GM18870 (cell line): ENCODE measurements at regions not wholly inside any gene's neighbourhood (a gene's known extent, or its start where the extent isn't known, plus 50 kb on each side); places are given as distances from the start of the nearest gene placed in this dataset.

ENCODE experiments used
- ATAC-seq: cut with Tn5 transposase; IDR thresholded peaks from one replicate; pipeline ENCODE4 v1.9.1; 2021; ENCODE audit warnings: moderate library complexity; ENCODE audit not compliant: unreplicated experiment

DNA sequence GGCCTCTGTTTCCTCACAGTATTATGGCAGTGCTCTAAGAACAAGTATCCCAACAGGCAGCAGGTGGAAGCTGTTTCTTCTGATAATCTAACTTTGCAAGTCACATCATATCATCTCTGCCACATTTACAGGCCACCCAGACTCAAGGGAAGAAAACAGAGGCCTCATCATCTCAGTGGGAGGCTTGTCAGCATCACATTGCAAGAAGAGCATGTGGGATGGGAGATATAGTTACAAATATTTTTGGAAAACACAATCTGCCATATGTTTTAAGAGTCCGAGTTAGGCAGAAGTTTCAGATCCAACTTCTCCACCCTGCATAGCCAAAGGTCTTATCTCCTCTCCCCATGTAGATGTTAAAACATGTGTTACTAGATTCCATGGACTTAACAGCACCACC, 130.4 kb upstream of the PDE1C start:
- ATAC-seq = no peak

DNA sequence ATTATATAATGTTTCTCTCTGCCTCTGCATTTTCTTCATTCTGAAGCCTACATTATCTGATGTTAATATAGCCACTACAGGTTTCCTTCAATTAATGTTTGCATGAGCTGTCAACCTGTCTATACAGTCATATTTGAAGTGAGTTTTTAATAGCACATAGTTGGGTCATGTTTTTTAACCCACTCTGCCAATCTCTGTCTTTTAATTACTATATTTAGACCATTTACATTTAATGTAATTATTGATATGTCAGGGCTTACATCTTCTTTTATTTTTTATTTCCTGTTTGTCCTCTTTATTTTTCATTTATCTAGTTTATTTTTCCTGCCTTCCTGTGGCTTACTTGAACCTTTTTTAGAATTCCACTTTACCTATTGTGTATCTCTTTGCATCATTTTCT, 124.3 kb upstream of the PDE1C start:
- ATAC-seq = no peak

DNA sequence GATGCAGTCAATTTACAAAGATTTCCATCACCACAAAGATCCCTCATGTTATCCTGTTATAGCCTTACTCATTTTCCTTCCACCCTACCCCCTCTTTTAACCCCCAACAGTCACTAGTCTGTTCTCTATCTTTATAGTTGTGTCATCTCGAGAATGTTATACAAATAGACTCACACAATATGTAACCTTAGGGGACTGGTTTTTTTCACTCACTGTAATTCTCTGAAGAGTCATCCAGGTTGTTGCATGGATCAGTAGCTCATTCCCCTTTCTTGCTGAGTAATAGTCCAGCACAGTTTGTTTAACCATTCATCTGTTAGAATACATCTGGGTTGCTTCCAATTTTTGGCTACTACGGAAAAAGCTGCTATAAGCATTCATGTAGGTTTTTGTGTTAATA, 121.1 kb upstream of the PDE1C start:
- no peak for ATAC-seq

DNA sequence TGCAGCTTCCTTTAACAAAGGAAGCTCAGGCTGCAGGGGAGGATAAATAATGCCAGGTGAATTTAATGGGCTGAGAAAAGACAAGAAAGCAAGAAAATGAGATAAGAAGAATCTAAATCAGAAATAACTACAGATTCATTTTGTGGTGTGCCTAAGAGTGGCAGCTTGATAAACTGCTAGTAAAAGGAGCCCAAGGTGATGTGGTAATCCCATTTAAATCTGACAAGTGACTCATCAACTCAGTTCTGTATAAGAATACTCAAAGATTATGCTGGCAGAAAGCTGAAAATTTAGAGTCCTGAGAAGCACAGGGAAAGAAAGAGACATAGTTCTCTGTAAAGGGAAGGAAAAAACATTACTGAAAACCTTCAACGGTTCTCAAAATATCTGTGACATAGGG, 109.4 kb upstream of the PDE1C start:
- no peak for ATAC-seq

DNA sequence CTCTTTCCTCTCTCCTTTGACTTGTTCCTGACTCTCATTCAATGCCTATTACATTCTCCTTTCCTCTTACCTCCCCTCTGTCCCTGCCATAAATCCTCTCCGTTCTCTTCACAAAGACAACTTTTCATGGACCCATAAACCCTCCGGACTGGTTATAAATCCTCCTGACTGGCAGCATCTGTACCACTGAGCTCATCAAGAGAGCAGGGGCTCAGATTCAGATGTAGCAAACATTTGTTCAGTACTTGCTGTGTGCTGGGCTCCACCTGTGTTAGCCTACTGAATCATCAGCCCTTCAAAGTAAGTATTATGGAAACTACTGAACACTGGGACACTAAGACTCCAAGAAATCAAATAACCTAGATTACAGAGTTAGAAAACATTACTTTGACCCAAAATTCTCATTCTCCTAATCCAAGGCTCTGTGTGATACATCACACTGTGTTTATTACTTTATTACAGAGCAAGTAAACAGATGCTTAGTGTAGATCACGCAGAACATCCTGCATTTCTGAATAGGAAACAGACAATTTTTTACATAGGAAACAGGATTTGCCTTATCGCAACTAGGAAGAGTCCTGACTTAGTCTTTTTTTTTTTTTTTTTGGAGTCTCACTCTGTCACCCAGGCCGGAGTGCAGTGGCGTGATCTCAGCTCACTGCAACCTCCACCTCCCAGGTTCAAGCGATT, 108.6 kb upstream of the PDE1C start:
- no peak for ATAC-seq

DNA sequence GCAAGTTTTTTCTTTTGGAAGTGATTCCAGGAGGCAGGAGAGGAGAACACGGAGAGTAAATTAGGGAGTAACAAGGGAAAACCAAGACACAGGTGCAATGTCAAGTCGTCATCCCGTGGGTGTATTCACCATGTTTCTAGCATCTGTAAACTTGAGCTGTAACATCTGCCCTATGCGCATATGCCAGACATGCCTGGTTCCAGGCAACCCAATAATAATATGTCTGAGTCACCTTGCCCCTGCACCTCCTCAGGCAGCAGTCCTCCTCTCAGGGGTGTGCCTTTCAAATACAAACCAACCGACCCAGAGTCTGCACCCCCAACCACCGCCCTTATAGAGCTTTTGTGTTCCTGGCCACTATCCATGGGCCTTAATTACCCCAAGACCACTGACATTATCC, 107.0 kb upstream of the PDE1C start:
- no peak for ATAC-seq

DNA sequence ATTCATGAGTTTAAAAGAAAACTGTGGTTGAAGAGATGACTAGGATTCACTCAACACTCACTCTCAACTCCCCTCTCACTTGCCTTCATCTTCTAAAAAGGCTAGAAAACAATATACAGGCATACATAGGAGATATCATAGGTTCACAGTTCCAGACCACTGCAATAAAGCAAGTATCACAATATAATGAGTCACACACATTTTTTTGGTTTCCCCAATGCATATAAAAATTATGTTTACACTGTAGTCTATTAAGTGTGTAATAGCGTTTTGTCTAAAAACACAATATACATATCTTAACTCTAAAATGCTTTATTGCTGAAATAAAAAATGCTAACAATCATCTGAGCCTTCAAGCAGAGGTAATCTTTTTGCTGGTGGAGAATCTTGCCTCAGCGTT, 104.9 kb upstream of the PDE1C start:
- ATAC-seq = no peak

DNA sequence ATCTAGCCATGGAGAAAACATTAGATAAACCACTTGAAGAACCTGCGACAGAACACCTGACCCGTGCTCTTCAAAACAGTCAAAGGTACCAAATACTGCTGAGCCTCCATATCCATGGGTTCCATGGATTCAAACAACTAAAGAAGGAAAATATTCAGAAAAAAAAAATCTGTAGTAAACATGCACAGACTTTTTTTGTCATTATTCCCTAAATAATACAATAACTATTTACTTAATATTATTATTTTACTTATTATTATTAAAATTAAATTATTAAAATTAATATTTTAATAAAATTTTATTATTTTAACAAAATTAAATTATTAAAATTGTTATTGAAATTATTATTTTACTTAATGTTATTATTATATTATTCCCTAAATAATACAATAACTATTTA, 101.0 kb upstream of the PDE1C start:
- no peak for ATAC-seq

DNA sequence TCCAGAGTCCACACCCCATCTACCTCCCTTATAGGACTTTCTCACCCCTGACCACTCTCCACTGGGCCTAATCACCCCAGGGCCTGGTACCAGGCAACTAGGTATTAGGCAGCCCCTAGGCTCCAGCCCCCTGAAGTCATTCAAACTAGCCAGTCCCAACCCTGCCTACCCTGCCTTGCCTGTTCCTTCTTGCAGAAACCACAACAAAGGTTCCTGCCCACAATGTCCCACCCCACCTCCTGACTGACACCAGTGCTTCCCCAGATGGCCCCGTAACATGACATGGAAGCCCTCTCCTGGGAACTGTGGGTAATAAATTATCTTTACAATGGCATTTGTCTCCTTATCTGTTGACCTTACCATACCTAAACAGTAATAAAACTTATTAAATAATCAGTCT, 100.6 kb upstream of the PDE1C start:
- ATAC-seq = no peak

DNA sequence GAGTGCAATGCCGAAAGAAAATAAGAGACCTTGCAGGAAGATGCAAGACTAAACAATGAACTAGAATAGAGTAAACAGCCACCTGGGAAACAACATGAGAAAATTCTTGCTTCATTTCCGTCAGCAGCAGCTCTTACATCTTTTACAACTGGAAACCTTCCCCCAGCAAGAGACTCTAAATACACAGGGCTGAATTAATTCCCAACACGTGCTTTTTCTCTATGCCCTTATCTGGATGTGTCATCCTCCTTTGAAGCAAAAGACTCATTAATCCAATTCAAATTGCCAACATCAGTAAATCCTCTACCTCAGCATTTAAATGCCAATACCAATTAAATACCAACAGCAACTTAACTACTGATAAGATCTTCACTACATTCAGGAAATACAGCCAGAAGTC, 99.0 kb upstream of the PDE1C start:
- ATAC-seq = no peak

DNA sequence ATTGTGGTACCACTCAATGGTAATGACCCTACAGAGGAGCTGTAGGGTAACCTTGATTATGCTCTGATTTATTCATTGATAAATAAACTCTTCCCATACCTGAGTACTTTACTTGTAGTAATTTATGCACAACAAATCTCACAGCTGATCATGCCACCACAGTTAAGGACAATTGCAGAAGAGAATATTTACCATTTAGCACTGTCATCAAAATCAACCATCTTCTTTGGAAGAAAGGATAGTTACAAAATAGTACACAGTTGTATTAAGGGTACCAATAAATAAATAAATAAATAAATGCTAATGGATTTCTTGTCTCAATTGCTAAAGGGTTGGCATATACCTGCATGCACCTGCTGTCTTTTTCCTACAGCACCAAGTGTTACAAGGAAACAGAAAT, 97.6 kb upstream of the PDE1C start:
- no peak for ATAC-seq

DNA sequence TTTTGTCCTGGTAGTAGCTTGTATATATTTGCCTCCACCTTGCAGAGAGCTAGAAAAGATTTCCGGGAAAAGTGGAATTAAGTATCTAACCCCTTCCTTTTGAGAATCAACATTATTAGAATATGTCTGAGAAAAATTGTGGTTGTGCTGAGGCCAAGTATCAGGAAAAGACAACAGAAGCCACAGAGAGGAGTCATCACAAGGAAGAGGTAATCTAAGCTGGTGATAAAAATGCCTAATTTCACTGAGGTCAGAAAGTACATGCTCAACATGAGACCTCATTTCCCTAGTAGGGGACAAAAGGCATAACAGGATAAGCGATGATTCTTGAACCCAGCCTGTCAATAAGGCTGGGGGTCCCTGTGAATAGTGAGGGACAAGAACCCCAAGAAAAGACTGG, 97.0 kb upstream of the PDE1C start:
- no peak for ATAC-seq

DNA sequence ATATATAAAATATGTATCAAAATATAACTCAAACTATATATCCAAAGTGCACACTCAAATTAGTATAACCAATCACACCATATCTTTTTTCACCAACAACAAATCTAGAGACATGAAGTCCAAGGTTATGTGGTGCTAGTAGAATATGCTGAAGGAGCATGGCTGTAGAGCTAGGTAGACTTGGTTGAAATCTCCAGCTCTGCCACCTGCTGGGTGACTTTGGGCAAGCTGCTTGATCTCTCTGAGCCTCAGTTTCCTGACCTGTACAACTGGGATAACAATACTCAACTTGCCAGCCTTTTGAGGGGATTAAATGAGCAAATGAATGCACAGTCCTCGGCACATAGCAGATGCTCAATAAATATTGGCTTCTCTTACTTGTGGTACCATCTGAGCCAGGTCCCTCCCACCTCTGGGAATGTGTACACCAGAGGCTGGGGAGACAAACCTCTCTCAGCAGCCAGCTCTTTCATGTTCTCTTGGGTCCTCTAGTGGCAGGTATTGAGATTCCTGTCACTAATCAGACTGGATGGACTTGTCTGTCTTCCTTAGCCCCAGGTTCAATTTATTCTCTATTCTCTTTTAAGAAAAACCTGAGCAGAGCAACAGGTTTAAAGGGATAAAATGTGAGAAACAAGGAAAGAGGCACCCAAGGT, 94.3 kb upstream of the PDE1C start:
- ATAC-seq = no peak

DNA sequence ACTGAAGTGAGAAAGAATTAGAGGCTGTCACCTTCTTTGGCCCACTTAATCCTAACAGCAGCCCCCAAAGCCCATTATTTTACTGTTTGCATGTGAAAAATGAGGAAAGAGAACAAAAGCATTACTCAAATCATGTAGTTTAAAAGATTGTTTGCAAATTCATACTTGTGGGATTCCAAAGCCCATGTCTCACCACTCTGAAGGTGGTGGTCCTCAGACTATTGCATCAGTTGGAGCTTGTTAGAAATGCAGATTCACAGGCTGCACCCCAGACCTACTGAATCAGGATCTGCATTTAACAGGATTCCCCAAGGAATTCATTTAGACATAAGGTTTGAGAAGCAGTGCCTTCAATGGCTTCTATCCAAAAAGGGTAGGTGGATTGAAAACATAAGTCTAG, 93.7 kb upstream of the PDE1C start:
- ATAC-seq = no peak

DNA sequence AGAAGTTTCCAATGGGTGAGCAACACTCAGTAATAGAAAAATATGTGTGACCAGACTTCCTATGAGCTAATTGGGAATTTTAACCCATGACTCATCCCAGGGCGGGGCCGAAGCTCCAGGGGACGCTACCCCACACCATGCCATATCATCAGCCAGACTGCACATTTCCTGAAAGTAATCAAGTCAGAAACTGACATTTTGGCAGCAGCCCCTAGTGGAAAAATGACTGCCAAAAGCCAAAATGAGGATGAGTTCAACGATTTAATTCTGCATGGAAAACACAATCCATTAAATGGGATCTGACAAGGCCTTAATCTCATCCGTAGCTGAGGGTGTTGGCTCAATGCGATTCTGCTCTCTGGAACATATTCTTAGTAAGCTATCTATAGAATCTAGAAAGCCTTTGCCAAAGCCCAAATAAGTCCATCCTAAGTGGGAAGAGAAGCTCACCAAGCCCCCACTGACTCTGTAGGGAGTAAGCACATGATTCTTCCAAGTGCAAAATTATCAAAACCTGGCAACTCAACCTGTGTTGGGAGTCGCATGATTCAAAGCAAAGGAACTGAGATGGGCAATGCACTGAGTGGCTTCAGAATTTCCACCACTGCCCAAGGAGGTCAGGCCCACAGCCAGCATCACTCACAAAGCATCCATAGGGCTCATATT, 93.1 kb upstream of the PDE1C start:
- ATAC-seq = no peak

DNA sequence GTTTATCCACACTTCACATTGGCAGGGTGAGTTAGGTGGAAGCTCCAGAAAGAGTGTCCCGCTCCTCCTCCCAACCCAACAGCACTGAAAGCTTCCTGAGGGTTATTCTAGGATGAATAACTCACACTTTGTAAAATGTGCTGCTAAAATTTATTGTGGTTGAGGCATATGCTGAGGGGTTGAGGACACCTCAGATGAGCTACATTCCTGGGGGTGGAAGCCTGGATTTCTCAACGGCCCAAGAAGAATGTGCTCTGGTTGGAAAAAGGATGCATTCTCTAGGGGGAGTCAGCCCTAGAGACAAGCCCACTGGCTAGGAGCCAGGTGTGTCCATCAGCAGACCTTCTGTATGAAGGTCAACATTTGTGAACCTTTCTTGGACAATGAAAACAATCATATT, 91.5 kb upstream of the PDE1C start:
- no peak for ATAC-seq

DNA sequence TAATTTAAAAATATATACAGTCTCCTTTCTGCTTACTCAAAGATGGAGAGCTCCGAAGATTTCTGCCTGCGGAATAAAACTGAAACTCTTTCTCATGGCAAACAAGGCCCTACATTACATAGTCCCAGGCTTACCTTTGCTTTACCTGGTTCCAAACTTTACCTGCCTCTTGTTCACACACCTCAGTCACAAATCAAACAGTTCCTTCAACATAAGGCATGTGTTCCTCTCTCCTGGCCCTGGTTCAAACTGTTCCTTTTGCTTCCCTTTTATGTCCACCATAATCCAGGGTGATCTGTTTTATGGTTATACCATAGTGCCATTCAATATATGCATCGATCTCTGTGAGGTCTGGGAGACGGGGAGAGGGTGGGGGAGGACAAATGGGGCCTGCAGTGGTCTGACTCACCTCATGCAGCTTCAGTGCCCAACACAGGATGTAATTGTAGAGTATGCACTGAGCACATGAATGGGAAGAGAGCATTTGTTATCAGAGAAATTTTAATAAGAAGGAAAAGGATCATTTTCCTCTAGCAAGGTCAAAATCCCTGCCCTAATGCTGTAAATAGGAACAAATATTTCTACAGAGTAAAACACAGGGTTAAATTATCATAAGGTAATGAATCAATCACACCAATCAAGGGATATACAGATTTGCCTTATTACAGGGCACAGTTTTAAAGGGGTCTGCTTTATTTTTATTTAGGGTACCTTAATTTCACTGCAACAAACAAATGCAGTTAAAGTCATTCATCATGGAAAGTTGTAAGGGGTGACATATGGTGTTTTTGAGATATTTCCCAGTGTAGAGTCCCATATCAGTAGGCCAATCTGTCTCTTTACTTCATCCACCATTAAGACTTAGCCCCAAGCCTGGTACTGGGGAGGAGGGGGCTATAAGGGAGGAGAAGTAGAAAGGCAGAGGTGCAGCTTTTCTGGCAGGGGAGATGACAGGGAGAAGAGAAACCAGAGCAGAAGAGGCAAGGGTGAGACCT, 88.8 kb upstream of the PDE1C start:
- no peak for ATAC-seq

DNA sequence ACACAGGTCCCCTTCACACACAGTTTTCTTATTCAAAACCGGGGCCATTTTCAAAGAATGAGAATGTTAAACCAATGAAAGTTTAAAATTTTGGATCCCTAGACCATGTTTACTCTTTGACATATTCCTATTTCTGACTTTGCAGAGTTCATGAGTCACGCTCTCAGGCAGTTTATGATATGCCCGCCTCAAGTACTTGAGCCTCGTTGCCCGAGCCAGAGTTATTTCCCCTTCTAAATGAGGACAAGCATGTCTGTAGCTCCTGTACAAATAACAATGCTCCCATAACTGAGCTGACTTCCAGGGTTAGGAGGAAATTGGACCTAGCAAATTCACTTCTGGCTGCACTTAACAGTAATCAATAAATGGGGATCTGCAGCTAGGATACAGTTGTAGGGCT, 87.9 kb upstream of the PDE1C start:
- ATAC-seq = no peak

DNA sequence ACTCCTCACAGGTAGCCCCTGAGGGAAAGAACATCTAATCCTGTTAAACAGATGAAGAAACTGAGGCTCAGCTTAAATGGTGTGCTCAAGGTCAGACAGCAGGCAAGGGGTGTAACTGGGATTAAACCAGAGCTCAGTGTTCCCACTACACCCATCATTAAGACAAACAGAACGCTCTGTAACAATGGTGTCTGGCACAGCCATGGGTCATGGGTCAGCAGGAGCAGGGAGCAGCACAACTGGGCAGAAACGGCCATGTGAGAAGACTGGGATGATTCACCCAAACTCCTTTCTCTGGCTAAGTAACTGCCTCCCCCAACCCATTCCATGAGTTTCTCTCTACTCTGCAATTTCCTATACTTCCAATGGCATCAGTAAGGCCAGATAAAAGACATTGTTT, 85.5 kb upstream of the PDE1C start:
- ATAC-seq = no peak

DNA sequence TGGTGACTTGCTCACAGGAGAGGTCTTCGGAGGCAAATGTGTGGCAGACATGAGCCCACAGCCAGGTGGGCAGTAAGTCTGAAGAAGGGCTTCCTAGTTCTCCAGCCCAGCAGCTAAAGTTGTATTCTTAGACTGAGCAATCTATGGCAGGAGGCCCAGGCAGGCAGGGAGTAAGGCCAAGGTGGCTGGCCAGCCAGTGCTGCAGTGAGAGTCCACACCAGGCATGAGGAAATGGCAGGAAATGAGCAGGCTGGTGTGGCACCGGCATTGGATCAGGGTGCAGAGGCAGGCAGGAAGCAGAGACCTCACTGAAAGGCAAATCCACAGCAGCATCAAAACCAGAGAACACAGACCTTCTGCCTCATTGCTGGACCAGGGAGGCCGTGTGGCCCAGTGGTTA, 84.6 kb upstream of the PDE1C start:
- ATAC-seq = no peak

DNA sequence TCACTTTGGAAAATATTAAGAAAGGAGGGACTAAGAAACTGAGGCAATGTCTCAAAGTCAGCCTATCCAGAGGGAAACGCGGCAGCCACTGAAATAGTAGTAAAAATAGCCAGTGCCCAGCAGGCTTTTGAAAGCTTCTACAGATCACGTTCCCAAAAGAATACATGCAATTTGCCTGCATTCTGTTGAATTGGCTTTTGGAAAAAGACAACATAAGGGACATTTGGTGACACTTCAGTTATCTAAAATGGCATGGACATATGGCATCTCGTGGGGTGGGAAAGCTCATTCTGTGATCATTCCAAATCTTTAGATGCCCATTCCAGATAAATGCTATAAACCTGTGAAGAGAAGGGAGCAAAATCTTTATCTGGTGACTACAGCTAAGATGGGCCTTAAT, 82.8 kb upstream of the PDE1C start:
- ATAC-seq = no peak
